ENCODE measurements at regions not wholly inside any gene's neighbourhood (a gene's known extent, or its start where the extent isn't known, plus 50 kb on each side); places are given as distances from the start of the nearest gene placed in this dataset.

DNA sequence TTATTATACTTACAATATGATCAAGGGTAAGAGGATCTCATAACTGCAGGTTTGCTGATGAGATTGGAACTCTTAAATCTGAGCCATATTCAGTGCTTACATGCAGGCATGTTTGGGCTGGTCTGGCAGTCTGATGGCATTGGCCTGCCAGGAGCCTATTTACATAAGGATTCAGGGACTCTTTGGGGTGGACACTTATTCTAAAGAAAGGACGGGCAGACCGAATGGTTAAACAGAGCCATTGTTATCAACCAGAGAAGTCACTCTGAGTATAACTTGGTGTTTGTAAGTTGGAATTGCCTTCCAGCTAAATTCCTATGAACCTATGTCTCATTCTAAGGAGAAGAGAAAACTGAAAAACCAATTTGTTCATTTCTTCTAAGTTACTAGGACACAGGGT is 932.8 kb downstream of the IGSF11 start:
- TF ChIP-seq POLR2A (IDR thresholded peaks at IDR 0.05; ENCODE audit: low read length) (no peak), GATA1 (IDR thresholded peaks at IDR 0.05; ENCODE audit: low read depth, low read length) (no peak)
